ENCODE measurements at regions not wholly inside any gene's neighbourhood (a gene's known extent, or its start where the extent isn't known, plus 50 kb on each side); places are given as distances from the start of the nearest gene placed in this dataset.
A peak's percentile ranks its signal among the peaks of the same experiment; 100 is the strongest.

- no peak for DNase-seq
These were observed 154.8 kb downstream of the SALL1 start for GRCh38 chr16:50996166-50996829.

- no peak for DNase-seq
These were observed 156.1 kb downstream of the SALL1 start for GRCh38 chr16:50994995-50995394.

- no peak for DNase-seq
These were observed 158.6 kb downstream of the SALL1 start for GRCh38 chr16:50992350-50993032.

- no peak for DNase-seq
These were observed 159.6 kb downstream of the SALL1 start for GRCh38 chr16:50991436-50991835.

- no peak for DNase-seq
These were observed 160.1 kb downstream of the SALL1 start for GRCh38 chr16:50991006-50991405.

GRCh38 chr16:50989047-50989446 is 162.0 kb downstream of the SALL1 start:
- no peak for DNase-seq

- no peak for DNase-seq
These were observed 162.6 kb downstream of the SALL1 start for GRCh38 chr16:50988441-50988840.

- DNase-seq = no peak
These were observed 164.6 kb downstream of the SALL1 start for GRCh38 chr16:50986453-50986852.

- no peak for DNase-seq
These were observed 165.3 kb downstream of the SALL1 start for GRCh38 chr16:50985733-50986132.

- DNase-seq = no peak
These were observed 166.4 kb downstream of the SALL1 start for GRCh38 chr16:50984688-50985087.

GRCh38 chr16:50982808-50983207 is 168.3 kb downstream of the SALL1 start:
- DNase-seq = no peak

GRCh38 chr16:50981951-50982350 is 169.1 kb downstream of the SALL1 start:
- DNase-seq = no peak

GRCh38 chr16:50980666-50981065 is 170.4 kb downstream of the SALL1 start:
- peak in 1 of 58 donors; percentile 12 for DNase-seq

- no peak for DNase-seq
These were observed 171.1 kb downstream of the SALL1 start for GRCh38 chr16:50979806-50980620.

GRCh38 chr16:50977138-50977537 is 173.9 kb downstream of the SALL1 start:
- DNase-seq = no peak

GRCh38 chr16:50974438-50975036 is 176.5 kb downstream of the SALL1 start:
- DNase-seq = peak in 1 of 58 donors; percentile 5

- DNase-seq = peak in 3 of 58 donors; percentile 0 to 6 (median 1)
These were observed 178.2 kb downstream of the SALL1 start for GRCh38 chr16:50972876-50973275.

GRCh38 chr16:50970281-50970680 is 180.8 kb downstream of the SALL1 start:
- no peak for DNase-seq

- DNase-seq = no peak
These were observed 183.1 kb downstream of the SALL1 start for GRCh38 chr16:50967827-50968612.

GRCh38 chr16:50964491-50964890 is 186.6 kb downstream of the SALL1 start:
- DNase-seq = no peak

- DNase-seq = no peak
These were observed 189.1 kb downstream of the SALL1 start for GRCh38 chr16:50961952-50962351.
